SK-N-SH (cell line): ENCODE measurements at regions not wholly inside any gene's neighbourhood (a gene's known extent, or its start where the extent isn't known, plus 50 kb on each side); places are given as distances from the start of the nearest gene placed in this dataset.

Source experiments
- CTCF ChIP-seq: fragments of 200-600 bp; sonication (generic); IDR thresholded peaks from 2 replicates; pipeline ENCODE4 v1.6.1; 2017; ENCODE audit warnings: antibody characterized with exemption, mild to moderate bottlenecking, moderate library complexity
- EP300 ChIP-seq, 2 experiments: IDR thresholded peaks; 2 replicates each; pipeline versions ENCODE4 v1.4.0 to v1.6.1; 2012; ENCODE audit warnings: borderline replicate concordance in 1 of 2, low read depth in 1 of 2, low read length in 1 of 2
- EZH2phosphoT487 ChIP-seq: fragments of 200-600 bp; sonication (generic); IDR thresholded peaks from 2 replicates; pipeline ENCODE4 v1.6.1; 2017; ENCODE audit warnings: low read depth, mixed run types, mild to moderate bottlenecking, antibody characterized with exemption, moderate library complexity, borderline replicate concordance
- FOXJ3 ChIP-seq: sonication (generic); formaldehyde crosslinking; IDR thresholded peaks from 2 replicates; pipeline ENCODE4 v1.5.1; 2020; ENCODE audit warnings: mild to moderate bottlenecking, missing genetic modification reagents
- GABPA ChIP-seq: IDR thresholded peaks from 2 replicates; pipeline ENCODE4 v1.4.0; 2012; ENCODE audit warnings: low read depth, mild to moderate bottlenecking
- JUND ChIP-seq: IDR thresholded peaks from 2 replicates; pipeline ENCODE4 v1.4.0; 2012
- POLR2AphosphoS5 ChIP-seq: IDR thresholded peaks from 2 replicates; pipeline ENCODE4 v1.6.1; 2012; ENCODE audit warnings: low read depth, low read length
- RAD21 ChIP-seq: IDR thresholded peaks from 2 replicates; pipeline ENCODE4 v1.6.1; 2012; ENCODE audit warnings: mild to moderate bottlenecking, low read length
- RFX5 ChIP-seq: IDR thresholded peaks from 2 replicates; pipeline ENCODE4 v1.6.1; 2012; ENCODE audit warnings: mild to moderate bottlenecking, improper control_type of control experiment, low read length
- RXRA ChIP-seq: IDR thresholded peaks from 2 replicates; pipeline ENCODE4 v1.4.0; 2012; ENCODE audit warnings: low read depth, mild to moderate bottlenecking, borderline replicate concordance
- SIN3A ChIP-seq: IDR thresholded peaks from 2 replicates; pipeline ENCODE4 v1.6.1; 2012; ENCODE audit warnings: low read depth, mild to moderate bottlenecking, low read length, moderate library complexity, borderline replicate concordance
- TF ChIP-seq, protein P1 (sequence below): IDR thresholded peaks from 2 replicates; pipeline ENCODE4 v1.6.1; 2012; ENCODE audit warnings: mild to moderate bottlenecking, low read depth, low read length, moderate library complexity
- TF ChIP-seq, protein P2 (sequence below): IDR thresholded peaks from 2 replicates; pipeline ENCODE4 v1.4.0; 2012; ENCODE audit warnings: low read depth, borderline replicate concordance

DNA sequence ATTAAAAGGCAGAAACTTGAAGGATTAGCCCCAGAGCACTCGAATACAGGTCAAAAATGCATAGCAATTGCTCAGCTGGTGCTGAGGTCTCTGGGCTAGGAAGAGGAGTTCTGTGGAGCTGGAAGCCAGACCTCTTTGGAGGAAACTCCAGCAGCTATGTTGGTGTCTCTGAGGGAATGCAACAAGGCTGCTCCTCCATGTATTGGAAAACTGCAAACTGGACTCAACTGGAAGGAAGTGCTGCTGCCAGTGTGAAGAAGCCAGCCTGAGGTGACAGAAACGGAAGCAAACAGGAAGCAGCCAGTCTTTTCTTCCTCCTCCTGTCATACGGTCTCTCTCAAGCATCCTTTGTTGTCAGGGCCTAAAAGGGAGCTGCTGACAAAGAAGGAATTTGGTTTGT, 233.4 kb upstream of the FGGY start:
- no peak for TF ChIP-seq CTCF
- TF ChIP-seq RFX5, result no peak
- TF ChIP-seq RAD21, result no peak
- no peak for TF ChIP-seq EP300 (IDR thresholded peaks at IDR 0.05; ENCODE audit: borderline replicate concordance in 1 of 2, low read depth in 1 of 2, low read length in 1 of 2)
- TF ChIP-seq, protein P1, sequence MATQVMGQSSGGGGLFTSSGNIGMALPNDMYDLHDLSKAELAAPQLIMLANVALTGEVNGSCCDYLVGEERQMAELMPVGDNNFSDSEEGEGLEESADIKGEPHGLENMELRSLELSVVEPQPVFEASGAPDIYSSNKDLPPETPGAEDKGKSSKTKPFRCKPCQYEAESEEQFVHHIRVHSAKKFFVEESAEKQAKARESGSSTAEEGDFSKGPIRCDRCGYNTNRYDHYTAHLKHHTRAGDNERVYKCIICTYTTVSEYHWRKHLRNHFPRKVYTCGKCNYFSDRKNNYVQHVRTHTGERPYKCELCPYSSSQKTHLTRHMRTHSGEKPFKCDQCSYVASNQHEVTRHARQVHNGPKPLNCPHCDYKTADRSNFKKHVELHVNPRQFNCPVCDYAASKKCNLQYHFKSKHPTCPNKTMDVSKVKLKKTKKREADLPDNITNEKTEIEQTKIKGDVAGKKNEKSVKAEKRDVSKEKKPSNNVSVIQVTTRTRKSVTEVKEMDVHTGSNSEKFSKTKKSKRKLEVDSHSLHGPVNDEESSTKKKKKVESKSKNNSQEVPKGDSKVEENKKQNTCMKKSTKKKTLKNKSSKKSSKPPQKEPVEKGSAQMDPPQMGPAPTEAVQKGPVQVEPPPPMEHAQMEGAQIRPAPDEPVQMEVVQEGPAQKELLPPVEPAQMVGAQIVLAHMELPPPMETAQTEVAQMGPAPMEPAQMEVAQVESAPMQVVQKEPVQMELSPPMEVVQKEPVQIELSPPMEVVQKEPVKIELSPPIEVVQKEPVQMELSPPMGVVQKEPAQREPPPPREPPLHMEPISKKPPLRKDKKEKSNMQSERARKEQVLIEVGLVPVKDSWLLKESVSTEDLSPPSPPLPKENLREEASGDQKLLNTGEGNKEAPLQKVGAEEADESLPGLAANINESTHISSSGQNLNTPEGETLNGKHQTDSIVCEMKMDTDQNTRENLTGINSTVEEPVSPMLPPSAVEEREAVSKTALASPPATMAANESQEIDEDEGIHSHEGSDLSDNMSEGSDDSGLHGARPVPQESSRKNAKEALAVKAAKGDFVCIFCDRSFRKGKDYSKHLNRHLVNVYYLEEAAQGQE, result no peak
- TF ChIP-seq POLR2AphosphoS5, result no peak
- no peak for TF ChIP-seq RXRA
- TF ChIP-seq GABPA, result no peak
- TF ChIP-seq JUND, result no peak
- no peak for TF ChIP-seq EZH2phosphoT487
- TF ChIP-seq, protein P2, sequence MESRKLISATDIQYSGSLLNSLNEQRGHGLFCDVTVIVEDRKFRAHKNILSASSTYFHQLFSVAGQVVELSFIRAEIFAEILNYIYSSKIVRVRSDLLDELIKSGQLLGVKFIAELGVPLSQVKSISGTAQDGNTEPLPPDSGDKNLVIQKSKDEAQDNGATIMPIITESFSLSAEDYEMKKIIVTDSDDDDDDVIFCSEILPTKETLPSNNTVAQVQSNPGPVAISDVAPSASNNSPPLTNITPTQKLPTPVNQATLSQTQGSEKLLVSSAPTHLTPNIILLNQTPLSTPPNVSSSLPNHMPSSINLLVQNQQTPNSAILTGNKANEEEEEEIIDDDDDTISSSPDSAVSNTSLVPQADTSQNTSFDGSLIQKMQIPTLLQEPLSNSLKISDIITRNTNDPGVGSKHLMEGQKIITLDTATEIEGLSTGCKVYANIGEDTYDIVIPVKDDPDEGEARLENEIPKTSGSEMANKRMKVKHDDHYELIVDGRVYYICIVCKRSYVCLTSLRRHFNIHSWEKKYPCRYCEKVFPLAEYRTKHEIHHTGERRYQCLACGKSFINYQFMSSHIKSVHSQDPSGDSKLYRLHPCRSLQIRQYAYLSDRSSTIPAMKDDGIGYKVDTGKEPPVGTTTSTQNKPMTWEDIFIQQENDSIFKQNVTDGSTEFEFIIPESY, result no peak
- no peak for TF ChIP-seq FOXJ3
- TF ChIP-seq SIN3A, result no peak
